ENCODE measurements at regions not wholly inside any gene's neighbourhood (a gene's known extent, or its start where the extent isn't known, plus 50 kb on each side); places are given as distances from the start of the nearest gene placed in this dataset.
A peak's percentile ranks its signal among the peaks of the same experiment; 100 is the strongest.
"Not testable (repeated sequence)": the region's sequence is repeated elsewhere in the genome, so short reads cannot be mapped to it uniquely, and the experiment has no call there.

DNA sequence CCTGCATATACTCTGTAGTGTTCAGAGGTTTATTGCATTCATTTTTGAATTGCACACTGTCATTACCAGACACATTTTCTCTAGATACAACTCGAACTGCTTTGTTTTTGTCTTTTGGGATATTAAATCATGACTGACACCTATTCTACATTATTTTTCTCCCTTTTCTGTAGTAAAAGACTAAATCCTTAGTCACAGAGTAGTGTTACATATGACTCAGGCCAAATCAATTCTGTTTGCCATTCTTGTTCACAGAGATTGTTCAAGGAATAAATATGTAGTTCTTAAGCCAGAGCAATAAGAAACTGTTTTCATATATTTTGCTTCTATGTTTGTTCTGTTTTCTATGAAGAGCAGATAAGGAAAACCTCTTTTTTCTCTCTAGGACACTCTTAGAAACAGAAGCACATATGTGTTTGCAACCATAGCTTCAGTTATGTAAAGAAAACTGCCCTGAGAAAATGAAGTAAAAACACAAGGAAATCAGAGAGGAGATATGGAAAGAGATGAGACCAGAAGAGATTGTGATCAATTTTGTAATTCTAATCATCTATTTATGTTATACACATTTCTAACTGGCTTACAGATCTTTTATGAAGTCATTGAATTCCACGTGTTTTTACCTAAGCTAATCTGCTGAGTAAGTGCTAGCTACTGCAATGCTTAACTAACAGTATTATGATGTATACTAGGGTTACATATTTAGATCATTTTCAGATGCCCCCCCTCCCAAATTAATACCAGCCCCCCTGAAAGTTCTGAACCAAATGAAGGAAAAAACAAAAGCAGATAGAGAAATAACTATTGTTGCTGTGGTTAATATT lies 1995.6 kb upstream of the CDH6 start:
- DNase-seq = no peak

DNA sequence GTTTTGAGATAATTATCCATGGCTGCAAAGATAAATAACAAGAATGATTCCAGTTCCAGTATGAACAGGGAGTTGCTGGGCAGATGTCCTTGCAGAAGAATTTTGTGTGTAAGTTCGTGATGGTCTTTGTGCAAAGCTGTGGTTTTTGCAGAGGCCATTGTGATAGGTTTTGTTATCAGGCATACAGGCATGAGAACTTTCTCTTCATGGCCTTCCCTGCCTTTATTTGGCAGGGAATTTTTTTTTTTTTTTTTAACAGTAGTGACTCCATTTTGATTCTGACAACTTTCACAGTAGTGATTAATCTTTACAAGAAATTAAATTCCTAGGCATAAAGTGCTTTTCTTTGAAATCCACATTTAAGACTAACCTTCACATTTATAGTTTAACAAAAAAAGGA lies 1999.5 kb upstream of the CDH6 start:
- DNase-seq = no peak

DNA sequence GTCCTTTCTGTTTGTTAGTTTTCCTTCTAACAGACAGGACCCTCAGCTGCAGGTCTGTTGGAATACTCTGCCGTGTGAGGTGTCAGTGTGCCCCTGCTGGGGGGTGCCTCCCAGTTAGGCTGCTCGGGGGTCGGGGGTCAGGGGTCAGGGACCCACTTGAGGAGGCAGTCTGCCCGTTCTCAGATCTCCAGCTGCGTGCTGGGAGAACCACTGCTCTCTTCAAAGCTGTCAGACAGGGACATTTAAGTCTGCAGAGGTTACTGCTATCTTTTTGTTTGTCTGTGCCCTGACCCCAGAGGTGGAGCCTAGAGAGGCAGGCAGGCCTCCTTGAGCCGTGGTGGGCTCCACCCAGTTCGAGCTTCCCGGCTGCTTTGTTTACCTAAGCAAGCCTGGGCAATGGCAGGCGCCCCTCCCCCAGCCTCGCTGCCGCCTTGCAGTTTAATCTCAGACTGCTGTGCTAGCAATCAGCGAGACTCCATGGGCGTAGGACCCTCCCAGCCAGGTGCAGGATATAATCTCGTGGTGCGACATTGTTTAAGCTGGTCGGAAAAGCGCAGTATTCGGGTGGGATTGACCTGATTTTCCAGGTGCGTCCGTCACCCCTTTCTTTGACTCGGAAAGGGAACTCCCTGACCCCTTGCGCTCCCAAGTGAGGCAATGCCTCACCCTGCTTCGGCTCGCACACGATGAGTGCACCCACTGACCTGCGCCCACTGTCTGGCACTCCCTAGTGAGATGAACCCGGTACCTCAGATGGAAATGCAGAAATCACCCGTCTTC lies 2002.0 kb upstream of the CDH6 start:
- DNase-seq = not testable (repeated sequence)

DNA sequence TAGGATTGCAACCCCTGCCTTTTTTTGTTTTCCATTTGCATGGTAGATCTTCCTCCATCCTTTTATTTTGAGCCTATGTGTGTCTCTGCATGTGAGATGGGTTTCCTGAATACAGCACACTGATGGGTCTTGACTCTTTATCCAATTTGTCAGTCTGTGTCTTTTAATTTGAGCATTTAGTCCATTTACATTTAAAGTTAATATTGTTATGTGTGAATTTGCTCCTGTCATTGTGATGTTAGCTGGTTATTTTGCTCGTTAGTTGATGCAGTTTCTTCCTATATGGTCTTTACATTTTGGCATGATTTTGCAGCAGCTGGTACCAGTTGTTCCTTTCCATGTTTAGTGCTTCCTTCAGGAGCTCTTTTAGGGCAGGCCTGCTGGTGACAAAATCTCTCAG lies 2003.1 kb upstream of the CDH6 start:
- DNase-seq = not testable (repeated sequence)

DNA sequence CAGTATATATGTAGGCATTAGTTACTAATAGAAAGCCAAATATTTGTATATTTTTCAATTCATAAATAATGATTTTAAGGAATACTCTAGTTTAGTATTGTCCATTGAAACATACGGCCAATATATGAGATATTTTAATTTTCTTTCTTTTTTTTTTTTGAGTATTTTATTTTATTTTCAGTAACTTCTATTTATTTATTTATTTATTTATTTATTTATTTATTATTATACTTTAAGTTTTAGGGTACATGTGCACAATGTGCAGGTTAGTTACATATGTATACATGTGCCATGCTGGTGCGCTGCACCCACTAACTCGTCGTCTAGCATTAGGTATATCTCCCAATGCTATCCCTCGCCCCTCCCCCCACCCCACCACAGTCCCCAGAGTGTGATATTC lies 2007.1 kb upstream of the CDH6 start:
- not testable (repeated sequence) for DNase-seq

DNA sequence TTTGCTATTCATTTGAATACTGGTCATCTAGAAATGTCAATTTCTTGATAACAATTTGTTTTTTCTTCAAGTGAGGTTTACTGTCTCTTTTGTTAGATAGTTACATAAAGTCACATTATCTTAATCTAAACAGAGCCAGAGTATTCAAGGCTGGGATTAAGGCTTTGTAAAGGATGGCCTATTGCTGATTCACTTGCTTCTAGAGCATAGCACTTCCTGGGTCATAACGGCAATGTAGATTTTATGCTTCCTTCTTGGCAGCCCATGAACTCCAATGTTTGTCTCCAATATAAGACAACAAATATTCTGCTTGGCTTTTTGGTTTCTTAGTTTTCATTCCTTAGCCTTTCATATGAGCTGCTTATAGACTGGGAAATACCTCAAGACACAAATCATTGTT lies 2007.9 kb upstream of the CDH6 start:
- no peak for DNase-seq

DNA sequence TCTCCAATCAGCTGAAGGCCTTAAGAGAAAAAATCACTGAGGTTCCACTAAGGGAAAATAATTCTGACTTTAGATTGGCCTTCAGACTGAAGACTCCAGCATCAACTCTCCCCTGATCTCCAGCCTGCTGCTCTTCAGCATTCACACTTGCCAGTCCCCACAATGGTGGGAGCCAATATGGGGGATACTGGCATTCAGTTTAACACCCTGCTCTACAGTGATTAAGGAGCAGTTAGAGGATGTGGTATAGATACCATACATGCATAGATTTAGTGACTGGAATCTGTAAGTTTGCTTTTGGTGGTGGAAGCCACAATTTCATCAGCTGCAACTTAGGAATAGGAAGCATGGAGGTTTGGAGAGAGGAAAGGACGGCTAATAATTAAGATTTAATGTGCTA lies 2017.7 kb upstream of the CDH6 start:
- DNase-seq = no peak

DNA sequence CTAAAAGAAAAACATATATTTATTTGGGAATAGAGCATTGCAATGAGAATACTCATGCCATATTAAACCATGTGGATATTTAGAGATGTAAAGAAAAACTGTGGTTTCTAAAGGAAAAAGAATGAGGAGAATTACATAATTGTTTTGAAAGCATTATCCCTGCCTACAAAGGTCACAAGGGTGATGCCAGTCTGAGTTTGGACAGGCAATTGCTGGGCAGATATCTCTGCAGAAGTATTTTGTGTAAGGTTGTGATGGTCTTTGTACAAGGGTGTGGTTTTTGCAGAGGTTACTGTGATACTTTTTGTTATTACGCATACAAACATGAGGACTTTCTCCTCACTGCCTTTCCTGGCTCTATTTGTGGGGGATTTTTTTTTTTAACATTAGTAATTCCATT lies 2022.9 kb upstream of the CDH6 start:
- DNase-seq = no peak

DNA sequence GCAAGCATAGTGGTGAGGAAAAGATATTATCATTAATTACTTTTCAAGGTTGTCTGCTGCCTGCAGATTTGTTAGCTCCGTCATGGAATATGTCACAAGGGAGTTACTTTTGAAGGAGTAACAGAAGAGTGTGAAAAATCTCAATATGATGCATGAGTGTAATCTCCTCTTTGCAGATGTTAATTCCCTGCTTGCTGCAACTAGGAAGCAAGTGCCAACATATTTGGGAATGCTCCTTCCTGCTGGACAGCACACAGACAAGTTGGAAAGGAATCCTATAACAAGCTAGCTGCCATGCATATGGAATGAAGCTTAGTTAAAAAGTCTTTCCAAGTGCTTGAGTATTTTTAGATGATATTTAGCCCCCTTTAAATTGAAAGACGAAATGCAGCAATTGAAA lies 2023.6 kb upstream of the CDH6 start:
- DNase-seq = no peak

DNA sequence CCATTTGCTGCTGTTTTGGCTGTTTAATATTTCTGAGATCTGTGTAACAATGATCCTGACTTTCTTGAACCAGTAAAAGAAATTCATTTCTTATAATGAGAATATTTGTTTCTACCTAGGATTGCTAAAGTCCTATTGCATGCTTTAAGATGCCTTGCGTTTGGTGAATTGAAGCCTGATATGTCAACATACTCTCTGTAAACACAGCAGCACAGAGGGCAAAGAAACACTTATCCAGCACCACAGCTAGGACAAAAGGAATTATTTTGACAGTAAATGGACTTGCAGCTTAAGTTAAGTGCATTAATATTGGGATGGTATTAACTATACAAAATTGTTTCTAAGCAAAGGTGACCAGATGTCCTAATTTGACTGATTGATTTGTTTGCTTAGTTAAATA lies 2031.2 kb upstream of the CDH6 start:
- DNase-seq = peak; percentile 40

DNA sequence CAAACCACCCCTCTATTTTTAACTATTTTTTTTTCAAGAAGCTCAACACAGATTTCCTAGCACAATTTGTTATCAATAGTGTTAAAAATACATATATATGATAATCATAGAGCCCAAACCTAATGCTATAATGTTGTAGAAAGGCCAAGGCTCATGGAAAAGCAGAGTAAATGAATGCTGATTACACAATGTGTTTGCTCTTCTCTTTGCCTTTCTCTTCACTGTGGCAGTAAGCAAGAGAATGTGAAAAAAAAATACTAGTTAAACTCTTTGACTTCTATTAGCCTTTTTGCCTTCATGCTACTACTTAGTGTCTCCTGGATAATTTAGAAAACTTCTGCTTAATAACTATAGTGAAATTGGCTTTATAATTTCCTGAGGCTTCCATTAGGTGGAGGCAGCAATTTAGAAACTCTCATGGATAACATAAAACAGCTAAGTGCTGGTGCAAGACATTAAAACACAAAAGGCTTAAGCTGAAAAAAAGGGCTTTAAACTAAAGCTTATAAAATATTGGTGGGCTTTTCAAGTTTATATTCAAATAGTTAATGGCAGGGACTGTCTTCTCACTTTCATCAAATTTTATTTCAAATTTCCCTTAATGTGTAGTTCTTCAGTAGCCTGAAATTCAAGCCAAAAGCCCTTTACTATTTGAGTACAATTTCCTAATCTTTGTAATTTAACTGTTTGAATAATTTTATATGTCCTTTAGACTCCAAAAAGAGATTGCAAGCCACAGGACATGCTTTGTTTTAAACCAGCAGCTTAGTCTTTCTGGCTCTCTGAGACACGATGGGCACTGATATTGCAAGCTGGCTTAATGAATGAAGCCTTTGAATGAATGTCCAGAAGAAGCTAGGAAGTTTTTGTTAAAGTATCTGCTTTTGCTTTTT lies 2031.8 kb upstream of the CDH6 start:
- DNase-seq = no peak

DNA sequence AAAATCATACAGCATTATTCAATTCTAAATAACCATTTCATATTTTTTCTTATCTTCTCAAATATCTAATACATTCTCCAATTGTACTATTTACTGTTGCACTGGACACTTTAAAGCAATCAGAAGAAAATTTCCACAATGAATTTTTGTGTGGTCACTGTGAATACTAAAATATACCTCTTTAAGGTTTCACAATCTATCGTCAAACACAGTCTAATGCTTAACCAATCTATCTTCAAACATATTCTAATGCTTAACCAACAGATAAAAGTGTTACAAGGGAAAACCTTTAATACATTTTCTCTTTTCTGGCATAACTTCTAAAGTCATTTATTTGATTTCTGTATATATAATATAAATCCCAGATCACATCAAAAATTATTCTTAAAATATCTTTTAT lies 2035.5 kb upstream of the CDH6 start:
- DNase-seq = no peak

DNA sequence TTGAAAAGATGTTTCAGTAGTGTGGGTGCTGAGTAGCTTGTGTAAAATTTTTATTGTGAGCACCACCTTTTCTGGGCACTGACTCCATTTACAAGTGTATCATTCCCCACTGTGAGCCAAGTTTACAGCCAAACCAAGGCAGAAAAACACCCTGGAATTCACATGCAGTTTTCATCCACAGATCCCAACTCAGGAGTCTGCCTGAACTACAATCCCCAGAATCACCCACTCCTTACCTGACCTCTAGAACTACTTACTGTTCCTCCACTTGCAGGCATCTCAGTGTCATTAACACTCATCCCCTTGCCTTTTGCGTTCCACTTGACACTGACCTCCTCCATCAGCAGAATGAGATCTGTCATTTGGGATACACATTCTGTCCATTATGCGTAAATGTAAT lies 2042.6 kb upstream of the CDH6 start:
- no peak for DNase-seq

DNA sequence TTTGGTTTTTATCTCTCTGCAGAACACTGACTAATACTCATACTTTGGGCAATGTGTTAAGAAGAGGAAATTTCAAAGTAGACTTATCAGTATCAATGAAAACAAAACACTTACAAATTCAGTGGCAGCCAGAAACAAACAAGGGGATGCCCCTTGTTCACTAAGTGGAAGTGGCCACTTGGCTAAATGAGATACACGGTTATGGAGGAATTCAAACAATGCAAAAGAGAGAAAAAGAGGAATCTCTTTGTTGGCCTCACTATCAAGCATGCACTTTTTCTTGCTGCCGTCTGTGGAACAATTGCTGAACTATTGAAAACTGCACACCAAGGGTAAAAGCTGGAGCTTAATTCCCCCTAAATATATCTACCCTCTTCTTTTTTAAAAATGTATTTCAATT lies 2044.9 kb upstream of the CDH6 start:
- no peak for DNase-seq

DNA sequence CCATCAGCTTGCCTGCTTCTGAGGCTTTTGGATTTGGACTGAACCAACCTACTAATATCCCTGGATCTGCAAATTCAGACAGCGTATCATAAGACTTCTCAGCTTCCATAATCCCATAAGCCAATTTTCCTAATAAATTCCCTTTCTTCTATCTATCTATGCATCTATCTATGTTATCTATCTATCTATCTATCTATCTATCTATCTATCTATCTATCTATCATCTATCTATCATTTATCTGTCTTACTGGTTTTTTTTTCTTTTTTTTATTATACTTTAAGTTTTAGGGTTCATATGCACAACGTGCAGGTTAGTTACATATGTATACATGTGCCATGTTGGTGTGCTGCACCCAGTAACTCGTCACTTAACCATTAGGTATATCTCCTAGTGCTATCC lies 2045.4 kb upstream of the CDH6 start:
- no peak for DNase-seq

DNA sequence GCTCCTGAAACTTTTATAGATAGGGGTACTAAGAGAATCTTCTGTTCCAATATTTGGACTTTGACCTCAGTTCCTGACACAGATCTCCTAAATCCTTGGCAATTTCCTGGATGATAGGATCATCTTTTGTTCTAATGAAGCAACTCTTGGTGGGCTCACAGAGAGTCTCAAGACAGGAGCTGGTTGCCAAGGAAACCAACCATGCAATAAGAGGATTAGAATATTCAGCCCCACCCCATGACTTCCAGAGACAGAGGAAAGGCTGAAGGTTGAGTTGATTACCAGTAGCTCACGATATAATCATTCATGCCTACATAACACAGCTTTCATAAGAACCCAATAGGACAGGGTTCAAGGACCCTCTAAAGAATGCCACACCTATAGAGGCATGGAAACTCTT lies 2050.2 kb upstream of the CDH6 start:
- no peak for DNase-seq

DNA sequence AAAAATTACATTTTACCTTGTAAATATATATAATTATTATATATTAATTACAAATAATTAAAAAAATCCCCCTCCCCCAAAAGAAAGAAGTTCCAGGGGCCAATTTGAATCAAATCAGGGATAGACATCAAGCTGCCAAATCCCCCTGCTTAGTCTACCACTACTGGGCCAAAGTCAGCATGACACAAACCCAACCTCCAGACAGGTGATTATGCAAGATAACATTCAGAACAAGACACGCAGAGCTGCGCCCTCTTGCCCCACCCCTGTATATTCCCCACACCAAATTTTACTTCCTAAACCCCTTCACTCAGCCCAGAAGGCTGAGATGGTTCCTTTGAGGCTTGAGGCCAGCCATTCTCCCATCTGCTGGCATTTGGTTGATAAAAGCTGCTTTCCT lies 2059.1 kb upstream of the CDH6 start:
- no peak for DNase-seq

DNA sequence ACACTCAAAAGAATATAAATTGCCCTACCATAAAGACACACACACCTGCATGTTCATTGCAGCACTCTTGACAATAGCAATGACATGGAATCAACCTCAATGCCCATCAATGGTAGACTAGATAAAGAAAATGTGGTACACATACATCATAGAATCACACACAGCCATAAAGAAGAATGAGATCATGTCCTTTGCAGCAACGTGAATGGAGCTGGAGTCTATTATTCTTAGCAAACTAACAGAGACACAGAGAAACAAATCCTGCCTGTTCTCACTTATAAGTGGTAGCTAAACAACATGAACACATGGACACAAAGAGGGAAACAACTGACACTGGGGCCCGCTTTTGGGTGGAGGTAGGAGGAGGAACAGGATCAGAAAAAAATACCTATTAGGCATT lies 2062.2 kb upstream of the CDH6 start:
- DNase-seq = no peak

DNA sequence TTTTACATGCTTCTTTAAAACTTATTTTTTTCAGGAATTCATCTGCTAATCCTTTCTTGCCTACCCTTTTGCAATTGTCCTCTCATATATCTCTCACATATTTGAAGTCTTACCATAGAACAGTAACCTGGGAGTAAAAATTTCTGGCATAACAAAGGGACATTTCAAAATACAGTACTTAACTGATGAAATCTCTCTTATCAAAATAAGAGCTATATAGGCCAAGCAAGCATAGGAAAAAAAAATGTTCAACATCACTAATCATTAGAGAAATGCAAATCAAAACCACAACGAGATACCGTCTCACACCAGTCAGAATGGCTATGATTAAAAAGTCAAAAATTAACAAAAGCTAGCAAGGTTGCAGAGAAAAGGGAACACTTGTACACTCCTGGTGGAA lies 2062.7 kb upstream of the CDH6 start:
- DNase-seq = no peak

DNA sequence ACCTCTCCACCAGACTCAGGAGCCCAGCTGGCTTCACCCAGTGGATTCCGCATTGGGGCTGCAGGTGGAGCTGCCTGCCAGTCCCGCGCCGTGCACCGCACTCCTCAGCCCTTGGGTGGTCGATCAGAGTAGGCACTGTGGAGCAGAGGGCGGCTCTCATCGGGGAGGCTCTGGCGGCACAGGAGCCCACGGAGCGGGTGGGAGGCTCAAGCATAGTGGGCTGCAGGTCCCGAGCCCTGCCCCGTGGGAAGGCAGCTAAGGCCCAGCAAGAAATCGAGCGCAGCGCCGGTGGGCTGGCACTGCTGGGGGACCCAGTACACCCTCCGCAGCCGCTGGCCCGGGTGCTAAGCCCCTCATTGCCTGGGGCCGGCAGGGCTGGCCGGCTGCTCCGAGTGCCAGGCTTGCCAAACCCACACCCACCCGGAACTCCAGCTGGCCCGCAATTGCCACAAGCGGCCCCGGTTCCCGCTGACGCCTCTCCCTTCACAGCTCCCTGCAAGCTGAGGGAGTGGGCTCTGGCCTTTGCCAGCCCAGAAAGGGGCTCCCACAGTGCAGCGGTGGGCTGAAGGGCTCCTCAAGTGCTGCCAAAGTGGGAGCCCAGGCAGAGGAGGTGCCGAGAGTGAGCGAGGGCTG lies 2065.8 kb upstream of the CDH6 start:
- DNase-seq = not testable (repeated sequence)

DNA sequence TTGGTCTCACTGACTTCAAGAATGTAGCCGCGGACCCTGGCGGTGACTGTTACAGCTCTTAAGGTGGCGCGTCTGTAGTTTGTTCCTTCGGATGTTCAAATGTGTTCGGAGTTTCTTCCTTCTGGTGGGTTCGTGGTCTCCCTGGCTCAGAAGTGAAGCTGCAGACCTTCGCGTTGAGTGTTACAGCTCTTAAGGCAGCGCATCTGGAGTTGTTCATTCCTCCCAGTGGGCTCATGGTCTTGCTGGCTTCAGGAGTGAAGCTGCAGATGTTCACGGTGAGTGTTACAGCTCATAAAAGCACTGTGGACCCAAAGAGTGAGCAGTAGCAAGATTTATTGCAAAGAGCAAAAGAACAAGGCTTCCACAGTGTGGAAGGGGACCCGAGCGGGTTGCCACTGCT lies 2067.0 kb upstream of the CDH6 start:
- DNase-seq = not testable (repeated sequence)

DNA sequence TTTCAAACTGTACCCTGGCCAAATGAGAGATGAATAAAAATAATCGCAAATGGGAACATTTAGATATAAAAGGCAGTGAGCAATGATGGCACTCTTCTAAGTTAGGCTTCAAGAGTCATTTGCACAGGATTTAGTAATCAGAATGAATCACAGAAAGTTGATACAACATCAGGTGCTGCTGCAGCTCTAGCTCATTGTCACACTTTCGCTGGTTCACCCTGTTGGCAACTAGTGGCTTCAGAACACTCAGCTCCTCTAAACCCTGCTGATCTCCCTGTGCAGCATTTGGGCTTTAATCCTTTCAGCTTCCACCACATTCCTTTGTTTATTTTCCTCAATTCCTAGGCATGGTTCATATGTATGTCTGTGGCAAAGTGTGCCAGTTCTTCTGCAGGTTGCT lies 2071.2 kb upstream of the CDH6 start:
- DNase-seq = no peak

DNA sequence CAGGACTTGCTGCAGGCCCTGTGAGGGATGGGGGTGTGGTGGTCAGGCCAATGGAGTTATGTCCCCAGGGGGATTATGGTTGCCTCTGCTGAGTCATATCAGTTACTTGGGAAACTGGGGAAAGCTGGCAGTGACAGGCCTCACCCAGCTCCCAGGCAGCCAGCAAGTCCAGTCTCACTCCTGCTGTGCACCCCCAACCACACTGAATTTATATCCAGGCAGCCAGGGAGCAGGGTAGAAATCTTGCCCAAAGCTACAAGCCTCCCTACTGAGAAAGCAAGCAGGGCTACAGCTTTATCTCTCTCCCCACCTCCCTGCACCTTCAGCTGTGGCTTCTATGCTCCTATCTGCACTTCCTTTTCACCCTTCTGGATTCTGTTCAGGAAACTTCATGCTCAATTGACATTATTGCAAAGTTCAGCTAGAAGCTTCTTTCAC lies 2076.0 kb upstream of the CDH9 start:
- no peak for DNase-seq
